HEK293T (cell line): ENCODE measurements at regions not wholly inside any gene's neighbourhood (a gene's known extent, or its start where the extent isn't known, plus 50 kb on each side); places are given as distances from the start of the nearest gene placed in this dataset.

Source experiments
- ELF4 ChIP-seq: fragments of 450-650 bp; IDR thresholded peaks from 2 replicates; pipeline ENCODE4 v1.6.1; 2017; ENCODE audit warnings: antibody characterized with exemption
- FOXA1 ChIP-seq: fragments of 450-650 bp; IDR thresholded peaks from 2 replicates; pipeline ENCODE4 v1.6.1; 2016; ENCODE audit warnings: mild to moderate bottlenecking
- FOXK2 ChIP-seq: fragments of 450-650 bp; IDR thresholded peaks from 2 replicates; pipeline ENCODE4 v1.6.1; 2016; ENCODE audit warnings: mild to moderate bottlenecking
- FOXM1 ChIP-seq: fragments of 450-650 bp; IDR thresholded peaks from 2 replicates; pipeline ENCODE4 v1.6.1; 2017; ENCODE audit warnings: mild to moderate bottlenecking, borderline replicate concordance
- HDGF ChIP-seq: fragments of 450-650 bp; IDR thresholded peaks from 2 replicates; pipeline ENCODE4 v1.6.1; 2017; ENCODE audit warnings: antibody characterized with exemption, borderline replicate concordance
- L3MBTL2 ChIP-seq: fragments of 450-650 bp; conservative IDR thresholded peaks from 2 replicates; pipeline ENCODE4 v1.6.1; 2016; ENCODE audit warnings: mild to moderate bottlenecking
- LEF1 ChIP-seq: fragments of 450-650 bp; IDR thresholded peaks from 2 replicates; pipeline ENCODE4 v1.6.1; 2017; ENCODE audit warnings: mild to moderate bottlenecking, borderline replicate concordance
- SP1 ChIP-seq: fragments of 450-650 bp; IDR thresholded peaks from 2 replicates; pipeline ENCODE4 v1.6.1; 2017
- TF ChIP-seq, protein P1 (sequence below): fragments of 450-650 bp; IDR thresholded peaks from 2 replicates; pipeline ENCODE4 v1.6.1; 2016

- TF ChIP-seq, protein P1, sequence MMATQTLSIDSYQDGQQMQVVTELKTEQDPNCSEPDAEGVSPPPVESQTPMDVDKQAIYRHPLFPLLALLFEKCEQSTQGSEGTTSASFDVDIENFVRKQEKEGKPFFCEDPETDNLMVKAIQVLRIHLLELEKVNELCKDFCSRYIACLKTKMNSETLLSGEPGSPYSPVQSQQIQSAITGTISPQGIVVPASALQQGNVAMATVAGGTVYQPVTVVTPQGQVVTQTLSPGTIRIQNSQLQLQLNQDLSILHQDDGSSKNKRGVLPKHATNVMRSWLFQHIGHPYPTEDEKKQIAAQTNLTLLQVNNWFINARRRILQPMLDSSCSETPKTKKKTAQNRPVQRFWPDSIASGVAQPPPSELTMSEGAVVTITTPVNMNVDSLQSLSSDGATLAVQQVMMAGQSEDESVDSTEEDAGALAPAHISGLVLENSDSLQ, result no peak
- TF ChIP-seq FOXK2 (no peak), SP1 (no peak), HDGF (no peak), FOXM1 (no peak), FOXA1 (no peak), LEF1 (no peak), ELF4 (no peak), L3MBTL2 (no peak)
Measured at GRCh38 chr5:130799015-130799414, 366.0 kb downstream of the HINT1 start.
